CMK (cell line): ENCODE measurements at regions not wholly inside any gene's neighbourhood (a gene's known extent, or its start where the extent isn't known, plus 50 kb on each side); places are given as distances from the start of the nearest gene placed in this dataset.
"Not testable (repeated sequence)": the region's sequence is repeated elsewhere in the genome, so short reads cannot be mapped to it uniquely, and the experiment has no call there.

Experiments
- DNase-seq: peaks from one replicate; pipeline ENCODE4 v3.0.0-alpha.2; 2010; ENCODE audit warnings: low read depth

GRCh38 chr12:54799966-54800365 is 54.4 kb upstream of the MUCL1 start:
- not testable (repeated sequence) for DNase-seq

DNA sequence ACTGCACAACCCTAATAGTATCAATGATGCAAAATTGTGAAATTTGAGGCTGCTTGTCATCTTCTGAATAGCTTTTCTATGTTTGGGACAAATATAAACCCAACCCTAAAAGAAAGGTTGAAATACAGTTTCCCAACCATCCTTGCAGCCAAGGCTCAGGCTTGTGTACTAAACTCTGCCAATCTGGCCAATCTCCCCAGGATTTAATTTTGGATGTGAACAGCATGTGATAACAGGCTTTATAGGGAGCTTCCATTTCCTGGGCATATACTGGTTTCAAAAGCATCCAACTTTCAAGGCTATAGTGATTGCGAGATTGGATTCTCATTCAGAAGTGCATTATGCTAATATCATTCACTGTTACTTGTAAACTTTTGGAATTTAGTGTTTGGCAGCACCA is 55.7 kb upstream of the MUCL1 start:
- no peak for DNase-seq

GRCh38 chr12:54796991-54797390 is 57.3 kb upstream of the MUCL1 start:
- DNase-seq: no peak

GRCh38 chr12:54795644-54796043 is 58.7 kb upstream of the MUCL1 start:
- DNase-seq: no peak

DNA sequence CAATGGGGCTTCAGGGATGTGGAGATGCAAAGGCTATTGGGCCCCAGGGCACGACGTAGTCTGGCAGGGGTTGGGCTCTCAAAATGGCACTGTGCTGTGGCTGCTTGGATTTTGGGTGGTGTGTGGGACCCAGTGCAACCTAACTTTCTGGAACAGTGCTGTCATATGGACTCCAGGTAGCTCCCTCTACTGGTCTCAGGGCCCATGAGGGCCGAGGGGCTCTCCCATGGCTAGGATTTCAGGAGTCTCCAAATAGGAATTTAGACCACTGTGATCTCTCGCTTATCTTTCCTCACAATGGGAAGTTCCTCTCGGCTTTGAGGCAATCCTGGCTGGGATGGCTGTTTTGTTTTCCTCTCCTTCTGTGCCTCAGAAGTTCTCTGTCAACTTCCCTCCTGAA is 68.2 kb upstream of the MUCL1 start:
- no peak for DNase-seq

DNA sequence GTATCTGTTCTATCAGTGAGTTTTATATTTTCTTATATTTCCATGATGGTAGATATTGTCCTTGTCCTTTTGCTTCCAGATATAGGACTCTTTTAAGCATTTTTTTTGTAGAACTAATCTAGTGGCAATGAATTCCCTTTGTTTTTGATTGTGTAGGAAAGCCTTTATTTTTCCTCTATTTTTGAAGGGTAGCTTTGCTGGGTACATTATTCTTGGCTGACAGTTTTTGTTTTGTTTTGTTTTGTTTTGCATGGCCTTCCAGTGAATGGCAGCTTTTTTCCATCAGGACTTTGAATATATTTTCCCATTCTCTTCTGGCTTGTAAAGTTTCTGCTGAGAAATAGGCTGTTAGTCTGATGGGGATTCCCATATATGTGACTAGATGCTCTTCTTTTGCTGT is 70.2 kb upstream of the MUCL1 start:
- DNase-seq: no peak

- DNase-seq: not testable (repeated sequence)
Observed at GRCh38 chr12:54777031-54777430, 77.3 kb upstream of the MUCL1 start.

DNA sequence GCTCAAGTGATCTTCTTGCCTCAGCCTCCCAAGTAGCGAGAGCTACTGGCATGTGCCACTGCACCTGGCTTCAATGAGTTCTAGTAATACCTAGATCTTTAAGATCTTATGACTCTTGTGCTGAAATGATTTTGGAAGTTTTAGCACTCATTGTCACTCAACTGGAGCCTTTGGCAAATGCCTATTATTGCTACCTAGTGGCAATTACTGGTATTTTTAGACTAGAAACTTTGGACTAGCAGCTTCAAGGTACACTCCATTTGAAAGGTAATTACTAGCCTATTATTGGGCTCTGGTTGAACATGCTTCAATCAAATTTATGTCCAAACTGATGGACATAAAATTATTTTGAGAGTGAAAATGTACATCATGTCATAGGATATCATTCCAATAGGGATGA is 80.7 kb upstream of the MUCL1 start:
- no peak for DNase-seq

DNA sequence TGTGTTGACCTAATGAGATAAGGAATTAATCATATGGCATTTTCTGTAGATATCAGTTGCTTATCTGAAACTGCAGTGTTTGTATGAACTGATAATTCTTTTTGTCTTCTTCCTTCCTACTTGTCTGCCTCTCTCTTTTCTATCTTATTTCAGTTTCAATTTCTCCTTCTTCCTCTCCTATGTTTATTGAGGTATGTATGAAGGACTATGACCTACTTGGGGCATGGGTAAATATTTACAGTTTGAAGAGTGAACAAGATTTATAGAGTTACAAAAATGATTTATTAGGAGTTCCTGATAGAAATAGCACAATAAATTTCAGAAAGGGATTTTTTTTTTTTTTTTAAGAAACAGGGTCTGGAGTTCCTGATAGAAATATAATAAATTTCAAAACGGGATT is 88.7 kb upstream of the MUCL1 start:
- no peak for DNase-seq

DNA sequence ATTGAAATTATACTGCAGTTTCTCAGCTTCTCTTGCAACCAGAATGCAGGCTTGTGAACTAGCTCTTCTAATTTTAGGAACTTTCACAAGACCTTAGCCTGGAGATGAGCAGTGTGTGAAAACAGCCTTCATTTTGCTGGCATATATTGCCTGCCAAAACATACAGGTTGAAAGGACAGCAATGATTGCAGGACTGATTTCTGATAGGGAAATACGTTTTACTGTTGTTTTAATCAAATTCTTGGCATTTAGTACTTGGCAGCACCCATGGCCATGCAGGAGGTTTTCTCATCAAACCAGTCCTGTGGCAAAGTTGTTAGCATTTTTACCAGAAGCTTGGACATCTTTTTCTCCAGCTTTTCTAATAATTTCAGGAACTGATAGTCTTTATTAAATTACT is 91.9 kb upstream of the MUCL1 start:
- DNase-seq: no peak

GRCh38 chr12:54759751-54760150 is 94.6 kb upstream of the MUCL1 start:
- no peak for DNase-seq

DNA sequence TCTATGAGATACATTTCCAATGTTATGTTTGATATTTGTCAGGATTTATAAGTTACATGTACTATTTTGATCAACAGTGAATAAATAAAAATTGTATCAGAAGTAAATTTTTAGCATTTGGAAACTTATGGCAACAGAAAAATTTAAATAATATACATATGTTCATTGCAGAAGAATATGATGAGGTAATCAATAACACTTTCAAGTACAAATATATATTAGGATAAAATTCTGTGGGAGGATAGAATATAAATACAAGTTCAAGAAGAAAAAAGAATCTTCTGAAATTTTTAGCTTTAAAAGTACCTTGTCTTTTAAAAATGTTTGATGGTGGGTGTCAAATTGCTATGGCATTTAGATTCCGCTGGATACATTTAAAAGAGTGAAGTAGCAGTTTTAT is 102.8 kb upstream of the MUCL1 start:
- no peak for DNase-seq

DNA sequence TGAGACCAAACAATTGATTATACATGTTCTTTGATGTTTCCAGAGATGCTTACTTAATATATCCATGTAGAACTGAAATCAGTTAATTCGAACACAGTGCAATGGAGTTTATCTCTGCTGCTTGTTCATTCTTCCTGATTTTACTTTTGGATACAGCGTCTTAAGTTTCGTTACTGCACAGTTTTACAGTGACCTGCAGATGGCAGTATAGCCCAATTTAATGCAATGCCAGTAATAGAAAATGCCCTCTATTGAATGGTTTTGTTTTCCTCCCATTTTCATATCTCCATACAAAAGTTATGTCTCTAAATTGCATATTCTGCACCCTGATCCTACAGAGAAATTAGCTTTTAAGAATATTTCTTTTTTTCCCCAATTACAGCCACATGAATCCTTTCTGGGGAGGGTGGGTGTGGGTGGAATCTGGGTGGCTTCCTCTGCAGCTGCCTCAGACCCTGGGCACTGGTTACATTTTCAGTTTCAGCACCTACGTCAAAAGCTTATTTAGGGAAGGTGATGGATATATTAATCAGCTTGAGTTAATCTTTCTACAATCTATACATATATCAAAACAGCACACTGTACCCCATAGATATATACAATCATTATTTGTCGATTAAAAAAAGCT is 101.1 kb upstream of the DCD start:
- no peak for DNase-seq

- DNase-seq: no peak
Observed at GRCh38 chr12:54744590-54744989, 96.4 kb upstream of the DCD start.

DNA sequence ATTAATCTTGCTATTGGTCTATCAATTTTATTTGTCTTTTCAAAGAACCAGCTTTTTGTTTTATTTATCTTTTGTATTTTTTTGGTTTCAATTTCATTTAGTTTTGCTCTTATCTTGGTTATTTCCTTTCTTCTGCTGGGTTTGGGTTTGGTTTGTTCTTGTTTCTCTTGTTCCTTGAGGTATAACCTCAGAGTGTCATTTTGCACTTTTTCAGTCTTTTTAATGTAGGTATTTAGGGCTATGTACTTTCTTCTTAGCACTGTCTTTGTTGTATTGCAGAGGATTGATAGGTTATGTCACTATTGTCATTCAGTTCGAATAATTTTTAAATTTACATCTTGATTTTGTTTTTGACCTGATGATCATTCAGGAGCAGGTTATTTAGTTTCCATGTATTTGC is 92.7 kb upstream of the DCD start:
- no peak for DNase-seq

DNA sequence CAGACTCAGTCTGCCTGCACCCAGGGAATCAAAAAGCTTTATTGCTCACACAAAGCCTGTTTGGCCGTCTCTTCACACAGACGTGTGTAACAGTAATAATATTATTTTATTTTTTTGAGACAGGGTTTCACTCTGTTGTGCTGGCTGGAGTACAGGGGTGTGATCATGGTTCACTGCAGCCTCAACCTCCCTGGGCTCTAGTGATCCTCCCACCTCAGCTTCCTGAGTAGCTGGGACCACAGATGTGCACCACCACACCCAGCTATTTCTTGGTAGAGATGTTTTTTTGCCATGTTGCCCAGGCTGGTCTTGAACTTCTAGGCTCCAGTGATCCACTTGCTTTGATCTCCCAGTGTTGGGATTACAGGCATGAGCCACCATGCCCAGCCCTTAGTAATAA is 88.4 kb upstream of the DCD start:
- DNase-seq: no peak

- DNase-seq: no peak
Observed at GRCh38 chr12:54734196-54734950, 86.2 kb upstream of the DCD start.

- DNase-seq: no peak
Observed at GRCh38 chr12:54725233-54725843, 77.2 kb upstream of the DCD start.

GRCh38 chr12:54723379-54724256 is 75.5 kb upstream of the DCD start:
- DNase-seq: peak; percentile 3

DNA sequence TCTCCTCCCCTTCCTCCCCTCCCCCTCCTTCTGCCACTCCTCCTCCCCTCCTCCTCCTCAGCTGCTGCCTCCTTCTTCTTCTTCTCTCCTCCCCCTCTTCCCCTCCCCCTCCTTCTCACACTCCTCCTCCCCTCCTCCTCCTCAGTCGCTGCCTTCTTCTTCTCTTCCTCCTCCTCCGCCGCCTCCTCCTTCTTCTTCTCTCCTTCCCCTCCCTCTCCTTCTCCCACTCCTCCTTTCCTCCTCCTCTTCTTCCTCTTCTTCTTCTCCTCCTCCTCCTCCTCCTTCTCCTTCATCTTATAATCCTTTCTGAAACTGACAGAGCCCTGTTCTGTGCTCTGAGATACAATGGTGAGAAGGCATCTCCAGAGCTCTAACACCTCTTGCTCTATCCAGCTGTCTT is 73.1 kb upstream of the DCD start:
- DNase-seq: no peak

DNA sequence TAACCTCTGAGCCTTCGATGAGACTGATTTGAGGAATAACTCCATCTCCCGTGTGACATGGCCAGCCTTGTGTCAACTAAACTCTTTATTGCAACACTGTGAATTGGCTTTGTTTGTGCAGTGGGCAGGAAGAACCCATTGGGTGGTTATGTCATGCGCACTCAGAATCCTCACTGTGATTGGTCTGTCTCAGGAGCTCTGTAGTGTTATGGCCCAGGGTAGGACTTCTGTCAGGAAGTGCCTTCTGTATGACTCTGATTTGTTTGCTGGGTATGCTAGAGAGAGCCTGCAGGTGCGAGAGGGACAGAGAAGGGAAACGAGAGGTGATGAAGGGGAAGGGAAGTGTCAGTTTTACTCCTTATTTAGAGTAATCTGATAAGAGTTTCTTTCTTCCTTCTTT is 71.5 kb upstream of the DCD start:
- no peak for DNase-seq

DNA sequence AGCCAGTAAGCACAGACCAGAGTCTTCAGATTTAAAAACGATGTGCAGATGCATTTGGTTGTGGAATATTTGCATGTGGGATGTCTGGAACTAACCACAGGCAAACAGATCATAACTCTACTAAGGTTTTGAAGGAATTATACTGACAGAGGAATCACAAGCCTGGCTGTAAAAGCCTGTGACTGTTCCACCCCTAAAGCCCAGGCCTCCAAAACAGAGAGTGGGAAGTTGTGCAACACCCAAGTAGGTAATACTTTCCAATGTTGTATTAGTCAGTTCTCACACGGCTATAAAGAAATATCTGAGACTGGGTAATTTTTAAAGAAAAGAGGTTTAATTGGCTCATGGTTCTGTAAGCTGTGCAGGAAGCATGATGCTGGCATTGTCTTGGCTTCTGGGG is 68.1 kb upstream of the DCD start:
- DNase-seq: no peak

DNA sequence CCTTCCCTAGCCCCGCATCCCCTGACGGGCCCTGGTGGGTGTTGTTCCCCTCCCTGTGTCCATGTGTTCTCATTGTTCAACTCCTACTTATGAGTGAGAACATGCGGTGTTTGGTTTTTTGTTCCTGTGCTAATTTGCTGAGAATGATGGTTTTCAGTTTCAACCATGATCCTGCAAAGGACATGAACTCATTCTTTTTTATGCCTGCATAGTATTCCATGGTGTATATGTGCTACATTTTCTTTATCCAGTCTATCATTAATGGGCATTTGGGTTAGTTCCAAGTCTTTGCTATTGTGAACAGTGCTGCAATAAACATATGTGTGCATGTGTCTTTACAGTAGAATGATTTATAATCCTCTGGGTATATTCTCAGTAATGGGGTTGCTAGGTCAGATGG is 65.7 kb upstream of the DCD start:
- not testable (repeated sequence) for DNase-seq
